Prostate gland (tissue), 2 donors: ENCODE measurements at regions not wholly inside any gene's neighbourhood (a gene's known extent, or its start where the extent isn't known, plus 50 kb on each side); places are given as distances from the start of the nearest gene placed in this dataset.

Source experiments
- DNase-seq: peaks from one replicate; pipeline ENCODE4 v3.0.0-alpha.2; 2019; ENCODE audit warnings: low spot score
- H3K27ac ChIP-seq, 2 donors: fragments of 200-600 bp; sonication (generic); 2 replicates each; pipeline ENCODE4 v1.5.1; 2017 to 2019
- H3K27me3 ChIP-seq: fragments of 200-600 bp; sonication (generic); replicated peaks from 2 replicates; pipeline ENCODE4 v1.5.1; 2019; ENCODE audit not compliant: insufficient read depth
- H3K36me3 ChIP-seq, 2 donors: fragments of 200-600 bp; sonication (generic); 1 replicate in 1 of 2; 2 replicates in 1 of 2; pipeline versions ENCODE4 v1.5.1 to v1.8.1; 2017 to 2019
- H3K4me1 ChIP-seq: fragments of 200-600 bp; sonication (generic); replicated peaks from 2 replicates; pipeline ENCODE4 v1.5.1; 2019
- H3K4me3 ChIP-seq, 2 donors: fragments of 200-600 bp; sonication (generic); 2 replicates each; pipeline ENCODE4 v1.5.1; 2017 to 2019
- H3K9me3 ChIP-seq: fragments of 200-600 bp; sonication (generic); 2 replicates; pipeline ENCODE4 v1.5.1; 2017
- POLR2A ChIP-seq: fragments of 450-650 bp; IDR thresholded peaks from one replicate; pipeline ENCODE4 v1.6.1; 2016; ENCODE audit warnings: antibody characterized with exemption, mild to moderate bottlenecking
- POLR2AphosphoS5 ChIP-seq: sonication (generic); formaldehyde crosslinking; IDR thresholded peaks from one replicate; pipeline ENCODE4 v1.6.1; 2017; ENCODE audit warnings: antibody characterized with exemption
- WGBS: methylation state at CpG from one replicate; pipeline ENCODE4 v1.1.5; 2018; 5-methylcytosine and 5-hydroxymethylcytosine counted together
- intact Hi-C: fragments of 100-400 bp; cut with DNase I; formaldehyde crosslinking; loops from one replicate; pipeline ENCODE4 v1.14.2; 2022
- TF ChIP-seq, protein P1 (sequence below), 4 experiments: fragments of 200-600 bp in 2 of 4; fragments of 450-650 bp in 2 of 4; sonication (generic) in 2 of 4; IDR thresholded peaks; 1 replicate in 3 of 4; 2 replicates in 1 of 4; pipeline ENCODE4 v1.5.1; 2016 to 2019; ENCODE audit warnings: antibody characterized with exemption in 4 of 4, mild to moderate bottlenecking in 2 of 4, moderate library complexity in 2 of 4

DNA sequence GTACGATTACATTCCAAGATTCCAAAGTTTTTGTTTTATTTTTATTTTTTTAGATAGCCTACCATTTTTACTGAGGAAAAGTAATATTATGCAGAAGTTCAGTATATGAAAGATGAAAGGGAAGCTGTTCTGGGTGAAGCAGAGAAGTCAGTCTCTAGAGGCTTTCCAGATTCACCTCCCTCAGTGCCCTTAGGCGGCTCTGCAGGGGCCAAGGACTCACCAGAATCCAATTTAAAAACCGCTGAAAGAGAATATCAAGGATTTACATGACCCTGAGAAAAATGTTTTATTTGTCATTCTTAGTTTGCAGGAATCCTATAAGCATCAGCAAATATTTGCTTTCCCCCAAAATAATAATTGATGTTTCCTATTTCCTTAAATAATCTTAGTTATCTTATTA lies 1084.6 kb upstream of the ARRDC3 start:
- H3K9me3 ChIP-seq: no peaks in the 10 kb centered on the region
- no peaks in the 10 kb centered on the region for H3K27me3 ChIP-seq
- H3K27ac ChIP-seq: no peak overlapping the region
- H3K4me3 ChIP-seq: no peak overlapping the region
- no peaks in the 10 kb centered on the region for H3K36me3 ChIP-seq
- intact Hi-C loops: no loop called here
- no peak for DNase-seq
- whole genome bisulfite sequencing: 73% methylated on average over 3 of the region's 3 CpGs
- TF ChIP-seq, protein P1, sequence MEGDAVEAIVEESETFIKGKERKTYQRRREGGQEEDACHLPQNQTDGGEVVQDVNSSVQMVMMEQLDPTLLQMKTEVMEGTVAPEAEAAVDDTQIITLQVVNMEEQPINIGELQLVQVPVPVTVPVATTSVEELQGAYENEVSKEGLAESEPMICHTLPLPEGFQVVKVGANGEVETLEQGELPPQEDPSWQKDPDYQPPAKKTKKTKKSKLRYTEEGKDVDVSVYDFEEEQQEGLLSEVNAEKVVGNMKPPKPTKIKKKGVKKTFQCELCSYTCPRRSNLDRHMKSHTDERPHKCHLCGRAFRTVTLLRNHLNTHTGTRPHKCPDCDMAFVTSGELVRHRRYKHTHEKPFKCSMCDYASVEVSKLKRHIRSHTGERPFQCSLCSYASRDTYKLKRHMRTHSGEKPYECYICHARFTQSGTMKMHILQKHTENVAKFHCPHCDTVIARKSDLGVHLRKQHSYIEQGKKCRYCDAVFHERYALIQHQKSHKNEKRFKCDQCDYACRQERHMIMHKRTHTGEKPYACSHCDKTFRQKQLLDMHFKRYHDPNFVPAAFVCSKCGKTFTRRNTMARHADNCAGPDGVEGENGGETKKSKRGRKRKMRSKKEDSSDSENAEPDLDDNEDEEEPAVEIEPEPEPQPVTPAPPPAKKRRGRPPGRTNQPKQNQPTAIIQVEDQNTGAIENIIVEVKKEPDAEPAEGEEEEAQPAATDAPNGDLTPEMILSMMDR (IDR thresholded peaks at IDR 0.05): no peak
- TF ChIP-seq POLR2A (no peak), POLR2AphosphoS5 (no peak)
- no peaks in the 10 kb centered on the region for H3K4me1 ChIP-seq

DNA sequence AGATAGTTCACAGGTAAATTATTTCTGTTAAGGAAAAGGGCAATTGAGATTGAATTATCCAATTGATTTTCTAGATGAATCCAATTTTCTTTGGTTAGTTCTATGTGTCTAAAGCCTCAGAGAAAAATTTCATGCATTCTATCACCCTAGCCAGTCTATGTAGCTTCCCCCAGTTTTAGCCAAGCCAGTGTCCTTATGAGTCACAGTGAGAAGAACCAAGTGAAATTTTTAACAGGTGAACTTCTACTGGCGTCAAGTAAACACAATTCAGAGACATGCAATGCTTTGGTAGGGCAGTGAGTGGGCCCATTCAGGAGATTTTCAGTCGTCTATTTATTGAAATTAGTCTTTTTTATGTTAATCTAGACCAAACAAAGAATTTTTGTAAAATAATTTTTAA lies 1077.4 kb upstream of the ARRDC3 start:
- Histone ChIP-seq H3K4me3 (no peak overlapping the region), H3K4me1 (no peaks in the 10 kb centered on the region), H3K27me3 (no peaks in the 10 kb centered on the region), H3K27ac (no peak overlapping the region), H3K9me3 (no peaks in the 10 kb centered on the region), H3K36me3 (no peaks in the 10 kb centered on the region)
- DNase-seq: no peak
- intact Hi-C loops: no loop called here
- TF ChIP-seq POLR2A (no peak), POLR2AphosphoS5 (no peak)
- TF ChIP-seq, protein P1 (IDR thresholded peaks at IDR 0.05): no peak
- 63% methylated on average over 2 of the region's 2 CpGs for WGBS

DNA sequence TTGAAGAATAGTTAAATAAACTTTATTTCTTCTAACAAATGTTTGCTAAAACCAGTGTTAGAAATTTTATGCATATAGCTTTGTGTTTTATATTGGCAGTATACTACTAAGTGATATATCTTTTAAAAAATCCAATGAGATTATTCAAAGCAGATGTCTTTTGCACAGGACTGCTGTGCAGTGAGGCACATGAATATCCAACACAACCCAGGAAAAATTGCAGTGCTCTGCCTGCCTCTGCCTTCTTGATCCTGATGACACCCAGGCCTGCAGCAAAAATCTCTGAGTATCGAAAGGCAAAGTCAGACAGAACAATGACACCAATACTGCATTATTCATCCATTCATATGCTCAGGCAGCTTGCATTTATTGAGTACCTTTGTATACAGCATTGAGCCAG lies 1076.5 kb upstream of the ARRDC3 start:
- no peak for DNase-seq
- TF ChIP-seq POLR2AphosphoS5: no peak
- TF ChIP-seq POLR2A: no peak
- TF ChIP-seq, protein P1 (IDR thresholded peaks at IDR 0.05): no peak
- H3K36me3 ChIP-seq: no peaks in the 10 kb centered on the region
- no peaks in the 10 kb centered on the region for H3K4me1 ChIP-seq
- 100% methylated on average over 1 of the region's 1 CpG for WGBS
- H3K9me3 ChIP-seq: no peaks in the 10 kb centered on the region
- H3K27me3 ChIP-seq: no peaks in the 10 kb centered on the region
- no peak overlapping the region for H3K27ac ChIP-seq
- H3K4me3 ChIP-seq: no peak overlapping the region
- intact Hi-C loops: no loop called here

DNA sequence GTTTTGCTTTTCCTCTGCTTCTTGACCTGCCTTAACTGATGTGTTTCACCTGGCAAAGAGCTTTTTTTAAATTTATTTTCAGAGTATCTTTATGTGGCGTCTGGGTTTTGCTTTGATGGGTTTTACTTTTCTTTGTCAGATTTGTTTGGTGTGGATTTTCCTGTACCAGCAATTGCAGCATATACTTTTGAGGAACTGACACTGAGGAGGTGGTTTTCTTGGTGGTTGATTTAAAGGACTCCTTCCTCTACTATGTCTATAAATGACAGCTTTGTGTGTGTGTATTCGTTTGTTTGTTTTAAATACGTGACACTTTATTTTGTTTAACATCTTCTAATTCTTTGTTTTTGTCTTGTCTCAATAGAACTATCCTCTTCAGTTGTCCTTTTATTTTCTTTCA lies 1071.9 kb upstream of the ARRDC3 start:
- Histone ChIP-seq H3K27me3 (no peaks in the 10 kb centered on the region), H3K27ac (no peak overlapping the region), H3K36me3 (no peaks in the 10 kb centered on the region), H3K4me3 (no peak overlapping the region), H3K4me1 (no peaks in the 10 kb centered on the region), H3K9me3 (no peaks in the 10 kb centered on the region)
- no peak for DNase-seq
- intact Hi-C loops: no loop called here
- TF ChIP-seq, protein P1 (IDR thresholded peaks at IDR 0.05): no peak
- TF ChIP-seq POLR2AphosphoS5 (no peak), POLR2A (no peak)
- 62% methylated on average over 3 of the region's 3 CpGs for WGBS

DNA sequence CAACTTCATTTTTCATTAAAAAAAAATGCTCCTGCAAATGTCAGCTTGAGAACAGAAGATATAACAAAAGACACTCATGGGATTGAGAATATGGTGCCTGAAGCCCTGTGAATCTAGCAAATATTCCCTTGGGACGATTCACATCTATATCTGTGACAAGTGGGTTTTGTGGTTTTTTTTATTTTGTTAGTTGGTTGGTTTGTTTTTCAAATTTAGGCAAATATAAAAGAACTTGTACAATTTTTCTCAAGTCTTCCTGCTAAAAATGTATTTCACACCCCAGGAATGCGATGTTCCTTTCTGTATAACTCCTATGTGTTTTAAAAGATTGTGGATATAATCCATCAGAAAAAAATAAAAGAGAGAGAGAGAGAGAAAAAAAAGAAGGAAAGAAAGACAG lies 1061.8 kb upstream of the ARRDC3 start:
- TF ChIP-seq, protein P1 (IDR thresholded peaks at IDR 0.05): no peak
- TF ChIP-seq POLR2AphosphoS5 (no peak), POLR2A (no peak)
- H3K4me3 ChIP-seq: no peak overlapping the region
- H3K9me3 ChIP-seq: no peaks in the 10 kb centered on the region
- WGBS: 78% methylated on average over 2 of the region's 2 CpGs
- H3K27me3 ChIP-seq: no peaks in the 10 kb centered on the region
- H3K36me3 ChIP-seq: no peaks in the 10 kb centered on the region
- DNase-seq: no peak
- no peak overlapping the region for H3K27ac ChIP-seq
- intact Hi-C loops: no loop called here
- H3K4me1 ChIP-seq: no peaks in the 10 kb centered on the region
